Activated CD4-positive, alpha-beta T cell treated with anti-CD3 and anti-CD28 coated beads for 4 hours (primary cell): ENCODE measurements at regions not wholly inside any gene's neighbourhood (a gene's known extent, or its start where the extent isn't known, plus 50 kb on each side); places are given as distances from the start of the nearest gene placed in this dataset.
"Not testable (repeated sequence)": the region's sequence is repeated elsewhere in the genome, so short reads cannot be mapped to it uniquely, and the experiment has no call there.

Experiments used
- DNase-seq, 2 donors: peaks; one replicate each; pipeline ENCODE4 v3.0.0-alpha.2; 2020

DNA sequence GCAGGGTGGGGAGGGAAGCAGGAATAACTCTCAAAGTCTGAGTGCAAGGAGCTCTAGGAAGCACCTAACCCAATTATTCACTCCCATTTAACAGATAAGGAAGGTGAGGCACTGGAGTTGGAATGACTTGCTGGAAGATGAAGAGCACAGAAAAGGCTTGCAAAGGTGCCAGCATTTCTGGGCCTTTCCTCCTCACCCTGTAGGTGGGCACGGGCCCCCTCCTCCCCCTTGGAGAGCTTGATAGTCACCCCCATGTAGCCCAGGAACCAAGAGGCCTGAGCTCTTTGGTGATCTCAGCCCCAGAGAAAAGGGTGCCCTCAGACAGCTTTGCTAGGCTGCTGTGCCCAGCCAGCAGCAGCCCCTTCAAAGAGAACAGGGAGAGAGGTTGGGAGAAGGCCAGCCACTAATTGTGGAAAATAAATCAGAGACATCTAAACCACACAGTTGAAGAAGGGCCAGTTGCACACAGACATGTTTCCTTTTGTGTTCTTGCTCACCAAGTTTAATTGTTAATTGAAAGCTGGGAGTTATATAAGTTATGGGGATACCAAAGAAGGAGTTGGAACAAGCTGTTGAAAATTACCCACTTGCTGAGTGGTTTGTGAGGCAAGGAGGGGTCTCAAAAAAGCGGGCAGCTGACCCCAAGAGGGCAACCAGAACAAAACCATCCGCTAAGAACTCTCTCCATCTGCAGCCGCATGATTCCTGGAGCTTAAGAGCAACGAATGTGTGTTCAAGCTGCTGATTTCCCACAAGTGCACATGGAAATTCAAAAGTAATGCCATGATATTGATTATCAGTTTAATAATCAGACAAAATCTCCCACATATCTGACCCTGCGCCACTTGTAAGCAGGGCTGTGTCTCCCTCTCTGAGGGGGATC, 77.0 kb downstream of the MRPL14 start:
- no peak for DNase-seq

DNA sequence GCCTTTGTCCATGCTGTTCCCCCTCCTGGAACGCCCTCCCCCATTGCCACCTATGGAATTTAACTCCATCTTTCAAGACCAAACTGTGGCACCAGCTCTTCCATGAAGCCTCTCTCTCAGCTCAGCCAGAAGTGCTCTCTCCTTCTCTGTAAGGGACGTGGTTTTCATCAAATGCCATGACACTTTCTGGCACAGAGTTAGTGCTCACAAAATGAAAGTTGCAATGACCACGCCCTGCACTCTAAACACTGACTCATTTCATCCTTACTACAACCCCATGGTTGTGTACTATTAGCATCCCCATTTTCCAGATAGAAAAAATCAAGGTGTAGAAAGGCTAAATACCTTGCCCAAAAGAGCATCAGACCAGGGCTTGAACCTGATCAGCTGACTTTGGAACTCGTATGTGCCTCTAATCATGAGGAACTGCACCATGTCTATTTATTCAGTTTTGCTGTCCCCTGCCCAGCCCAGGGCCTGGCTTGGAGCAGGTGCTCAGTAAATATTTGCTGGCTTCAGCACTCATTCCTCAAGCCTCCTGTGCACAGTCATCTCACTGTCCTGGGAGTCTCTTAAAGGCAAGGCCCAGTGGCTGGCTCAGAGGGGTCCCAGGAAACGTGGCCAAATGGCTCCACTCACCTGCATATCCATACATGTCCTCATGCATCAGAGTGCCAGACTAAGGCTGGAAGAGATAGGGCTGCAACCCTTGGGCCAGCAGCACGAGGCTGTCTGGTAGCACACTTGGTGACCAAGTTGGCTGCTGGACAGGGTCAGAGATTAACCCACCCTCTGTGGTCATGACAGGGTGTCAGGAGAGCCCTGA, 77.9 kb downstream of the MRPL14 start:
- no peak for DNase-seq

DNA sequence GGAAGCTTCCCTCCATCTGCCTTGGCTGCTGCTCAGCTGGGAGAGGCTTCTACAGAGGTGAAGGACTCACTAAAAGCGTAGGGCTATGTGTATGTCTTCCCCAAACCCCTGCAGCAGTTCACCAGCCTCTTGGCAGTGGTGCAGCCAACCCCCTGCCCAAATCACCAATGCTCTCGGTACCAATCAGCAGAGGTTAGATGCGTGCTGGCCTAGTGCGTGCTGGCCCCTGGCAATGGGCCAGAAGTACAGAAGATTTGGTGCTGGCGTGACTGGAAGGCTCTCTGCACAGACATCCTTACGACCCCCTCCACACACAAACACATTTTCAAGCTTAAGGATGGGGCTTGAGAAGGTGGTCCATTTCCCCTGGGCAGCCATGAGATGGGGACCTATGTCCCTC, 79.0 kb downstream of the MRPL14 start:
- DNase-seq: no peak

DNA sequence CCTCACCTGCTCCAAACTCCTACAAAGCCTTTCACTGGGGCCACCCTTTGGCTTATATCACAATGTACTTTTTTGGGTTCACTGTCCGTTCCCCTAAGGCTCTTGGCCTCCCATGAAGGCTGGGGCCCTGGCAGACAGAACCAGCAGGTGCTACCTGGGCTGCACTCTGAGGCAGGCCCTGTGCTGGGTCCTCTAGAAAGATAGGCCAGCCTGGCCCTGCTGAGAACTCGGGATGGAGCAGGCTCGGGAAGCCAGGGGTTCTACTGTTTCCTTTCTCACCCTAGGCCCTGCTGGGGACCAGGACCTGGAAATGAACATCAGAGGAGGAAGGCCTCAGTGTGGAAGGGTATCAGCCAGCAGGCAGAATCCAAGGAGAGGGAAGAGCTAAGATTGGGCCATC, 79.5 kb downstream of the MRPL14 start:
- no peak for DNase-seq

DNA sequence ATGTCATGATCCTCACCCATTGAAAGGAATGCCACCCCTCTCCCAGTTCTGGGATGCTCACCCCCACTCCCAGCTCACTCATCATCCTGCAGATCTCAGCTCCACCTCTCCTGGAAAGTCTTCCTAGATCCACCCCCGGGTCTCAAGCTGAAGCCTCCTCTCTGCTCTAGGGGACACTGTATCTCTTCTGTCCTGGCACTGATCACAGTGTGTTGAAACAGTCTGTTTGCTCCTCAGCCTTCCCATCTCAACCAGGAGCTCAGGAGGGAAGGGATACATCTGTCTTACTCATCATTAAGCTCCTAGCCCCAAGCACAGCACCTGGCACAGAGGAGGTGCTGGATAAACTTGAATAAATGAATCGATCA, 80.1 kb downstream of the MRPL14 start:
- no peak for DNase-seq

DNA sequence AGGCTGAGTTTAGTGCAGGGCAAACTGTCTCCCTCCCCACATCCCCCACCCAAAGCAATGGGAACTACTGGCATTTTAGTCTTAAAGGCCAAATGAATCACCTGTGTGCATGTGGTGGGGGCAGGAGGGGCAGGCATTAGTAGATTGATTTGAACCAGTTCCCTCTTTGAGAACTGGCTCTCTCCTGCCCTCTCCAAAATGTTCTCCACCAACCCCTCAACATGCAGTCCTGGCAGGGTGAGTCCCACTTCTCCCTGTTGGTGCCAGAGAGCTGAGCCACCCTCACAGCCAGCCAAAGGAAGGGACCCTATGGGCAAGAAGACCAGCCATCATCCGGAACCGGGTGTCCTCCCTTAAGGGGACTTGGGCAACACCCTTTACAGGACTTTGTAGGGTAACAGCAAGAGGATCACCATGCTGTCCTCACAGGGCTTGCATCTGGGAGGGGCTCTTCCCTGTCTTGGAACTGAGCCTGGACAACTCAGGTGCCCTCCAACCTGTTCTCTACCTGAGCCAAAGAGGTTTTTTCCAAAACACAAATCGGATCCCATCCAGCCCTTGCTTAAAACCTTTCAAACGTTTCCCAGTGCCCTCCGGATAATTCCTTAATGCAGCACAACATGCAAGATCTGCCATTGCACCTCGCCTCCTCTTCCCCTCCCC, 80.6 kb downstream of the MRPL14 start:
- no peak for DNase-seq

DNA sequence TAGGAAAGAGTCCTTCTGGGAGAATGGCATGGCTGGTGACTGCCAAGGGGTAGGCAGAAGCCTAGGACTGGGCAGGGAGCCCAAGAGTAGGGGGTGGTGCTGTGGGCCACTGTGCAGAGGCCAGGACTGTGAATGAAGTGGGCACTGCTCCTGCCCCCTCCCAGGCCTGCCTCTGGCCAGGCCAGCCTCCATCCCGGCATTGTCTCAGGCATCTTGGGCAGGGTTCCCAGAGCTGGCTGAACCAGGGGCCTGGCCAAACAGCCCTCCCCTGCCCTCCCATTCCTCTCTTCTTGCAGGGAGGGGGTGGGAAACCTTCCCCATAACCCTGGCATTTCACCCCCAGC, 81.6 kb downstream of the MRPL14 start:
- DNase-seq: no peak

DNA sequence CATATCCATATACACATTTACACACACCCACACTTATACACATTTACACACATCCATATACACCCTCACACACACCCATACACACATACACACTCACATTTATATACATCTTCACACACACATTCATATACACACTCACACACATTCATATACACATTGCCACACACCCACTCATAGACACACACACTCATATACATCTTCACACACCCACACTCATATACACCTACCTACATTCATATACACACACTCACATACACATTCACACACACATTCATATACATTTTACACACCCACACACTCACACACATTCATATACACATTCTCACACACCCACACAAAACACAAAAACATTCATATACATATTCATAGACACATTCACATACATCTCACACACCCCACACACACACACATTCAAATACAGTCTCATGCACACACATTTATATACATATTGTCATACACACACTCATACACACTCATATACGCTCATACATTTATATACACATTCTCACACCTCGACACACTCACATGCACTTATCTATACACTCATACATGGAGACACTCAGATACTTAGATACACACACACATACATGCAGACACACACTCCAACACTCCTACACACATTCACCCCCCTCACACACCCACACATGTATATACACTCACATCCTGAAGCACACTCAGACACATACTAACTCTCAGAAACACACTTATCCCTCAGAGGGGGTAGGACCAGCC, 82.1 kb downstream of the MRPL14 start:
- DNase-seq: no peak

DNA sequence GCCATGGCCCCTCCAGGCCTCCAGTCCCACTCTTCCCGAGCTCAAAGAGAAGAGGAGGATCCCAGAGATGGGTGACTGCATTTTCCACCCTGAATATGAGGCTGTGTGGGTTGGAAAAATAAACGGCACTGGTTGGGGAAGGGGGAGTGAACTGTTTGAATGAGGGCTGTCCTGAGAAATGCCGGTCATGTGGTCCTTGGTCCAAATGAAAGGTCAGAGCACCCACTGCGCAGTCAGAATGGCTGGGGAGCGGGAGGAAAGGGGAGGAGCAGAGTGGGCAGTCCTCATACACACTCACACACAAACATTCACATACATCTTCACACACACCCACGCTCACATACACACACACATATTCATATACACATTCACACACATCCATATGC, 83.1 kb downstream of the MRPL14 start:
- no peak for DNase-seq

DNA sequence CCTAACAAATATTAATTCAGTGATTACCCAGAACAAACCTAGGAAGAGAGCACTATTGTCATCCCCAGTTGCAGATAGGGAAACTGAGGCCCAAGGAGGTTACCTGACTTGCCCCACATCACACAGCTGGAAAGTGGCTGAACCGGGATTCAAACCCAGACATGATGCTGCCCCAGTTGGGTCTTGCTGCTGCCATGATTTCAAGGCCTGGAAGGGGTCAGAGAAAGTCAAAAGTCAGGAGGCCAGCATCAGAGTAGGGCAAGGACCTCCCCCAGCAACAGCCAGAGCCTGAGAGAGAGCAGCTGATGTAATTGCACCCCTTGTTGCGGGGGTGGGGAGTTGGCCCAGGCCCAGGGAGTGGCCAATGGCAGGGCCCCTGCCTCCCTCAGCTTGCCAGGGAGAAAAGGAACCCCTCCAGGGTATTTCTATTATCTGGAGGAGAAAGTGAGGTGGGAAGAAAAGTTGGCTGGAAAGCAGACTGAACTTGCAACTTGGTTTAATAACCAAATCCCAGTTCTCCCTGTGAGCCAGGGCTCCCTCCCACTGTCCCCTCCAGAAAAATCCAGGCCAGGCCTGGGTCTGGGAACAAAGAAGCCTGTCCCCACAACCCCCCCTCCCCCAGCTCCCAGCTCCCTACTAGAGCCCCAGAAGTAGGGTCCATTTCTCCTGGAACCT, 83.6 kb downstream of the MRPL14 start:
- DNase-seq: no peak

DNA sequence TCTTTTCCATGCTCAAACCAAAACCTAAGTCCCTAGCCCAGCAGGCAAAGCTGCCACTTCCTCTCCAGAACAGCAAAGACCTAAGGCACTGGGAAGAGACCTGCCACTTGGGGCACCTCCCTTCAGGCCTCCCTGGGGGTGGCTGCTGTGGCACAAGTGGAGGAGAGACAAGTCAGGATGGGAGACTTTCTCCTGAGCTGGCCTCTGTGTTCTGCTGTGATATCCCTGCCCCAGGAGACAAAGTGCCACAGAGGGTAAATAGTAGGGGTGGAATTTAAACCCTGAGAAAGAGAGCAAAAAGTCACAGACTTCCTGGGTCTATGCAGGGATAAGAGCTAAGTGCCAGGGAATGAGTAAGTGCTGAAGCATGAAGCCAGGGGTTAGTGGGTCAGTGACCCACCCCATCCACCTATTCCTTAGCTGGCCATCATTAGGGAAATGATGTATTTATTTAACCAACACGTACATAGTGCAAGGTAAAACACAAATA, 84.2 kb downstream of the MRPL14 start:
- DNase-seq: no peak

DNA sequence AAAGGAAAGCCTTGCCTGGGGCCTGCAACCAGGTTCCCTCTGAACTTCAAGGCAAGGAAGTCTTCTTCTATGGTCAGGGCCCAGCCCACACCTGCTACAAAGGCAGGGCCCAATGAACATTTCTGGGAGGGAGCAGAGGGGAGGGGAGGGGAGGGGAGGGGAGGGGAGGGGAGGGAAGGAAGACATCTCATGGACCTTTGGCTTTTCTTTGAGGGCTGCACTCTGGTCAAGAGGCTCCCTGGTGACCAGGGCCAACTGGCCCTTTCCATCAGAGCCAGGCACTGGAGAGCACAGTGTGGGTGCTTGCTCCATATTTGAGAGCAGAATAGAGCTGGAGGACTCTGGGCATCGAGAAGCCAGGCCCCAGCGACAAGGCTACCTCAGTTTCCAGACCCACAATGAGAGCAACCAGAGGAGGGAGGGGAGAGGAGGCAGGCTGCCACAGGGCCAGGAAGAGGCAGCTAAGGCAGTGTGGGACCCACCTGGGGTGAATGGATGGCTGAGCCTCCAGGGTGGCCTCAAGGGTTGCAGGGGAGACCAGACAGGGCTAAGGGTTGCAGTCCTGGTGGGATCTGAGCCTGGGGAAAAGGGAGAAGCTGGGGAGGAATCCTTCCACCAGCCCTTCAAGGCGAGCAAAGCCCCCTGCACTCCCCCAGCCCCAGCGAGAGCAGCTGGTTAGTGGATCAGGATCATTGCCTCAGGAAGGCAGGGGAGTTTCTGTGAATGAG, 84.8 kb downstream of the MRPL14 start:
- DNase-seq: no peak

DNA sequence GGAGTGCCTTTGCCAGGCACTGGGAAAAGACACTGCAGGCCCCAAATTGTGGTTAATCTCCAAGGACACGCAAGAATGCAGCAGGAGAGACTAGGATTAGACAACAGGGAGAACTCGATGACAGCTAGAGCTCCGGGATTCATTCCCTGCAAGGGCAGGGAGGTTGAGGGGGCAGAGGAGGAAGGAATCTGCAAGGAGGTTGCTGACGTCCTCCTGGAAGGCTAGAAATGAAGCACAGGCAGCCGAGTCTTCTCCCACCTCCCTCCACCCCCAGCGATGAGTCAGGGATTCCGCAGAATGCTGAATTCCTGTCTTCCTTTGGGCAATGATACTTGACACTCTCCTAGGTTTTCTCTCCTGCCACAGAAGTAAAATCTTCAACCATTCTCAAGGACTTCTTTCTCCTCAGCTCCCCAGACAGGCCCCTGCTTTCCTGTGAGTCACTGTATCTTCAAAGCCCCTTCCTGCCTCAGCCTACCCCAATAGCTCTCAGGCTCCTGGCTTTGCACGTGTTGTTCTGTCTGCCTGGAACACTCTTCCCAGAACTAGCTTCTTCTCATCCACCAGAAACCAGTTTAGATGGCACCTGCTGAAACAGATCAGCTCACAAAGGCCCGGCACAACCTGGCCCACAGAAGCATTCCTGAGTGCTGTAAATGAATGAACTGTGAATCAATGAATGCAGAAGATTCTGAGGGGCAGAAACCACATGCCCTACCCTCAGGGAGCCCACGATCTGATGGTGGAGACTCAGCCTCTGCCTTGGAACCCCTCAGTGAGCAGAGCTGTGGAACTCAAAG, 85.6 kb downstream of the MRPL14 start:
- DNase-seq: no peak

DNA sequence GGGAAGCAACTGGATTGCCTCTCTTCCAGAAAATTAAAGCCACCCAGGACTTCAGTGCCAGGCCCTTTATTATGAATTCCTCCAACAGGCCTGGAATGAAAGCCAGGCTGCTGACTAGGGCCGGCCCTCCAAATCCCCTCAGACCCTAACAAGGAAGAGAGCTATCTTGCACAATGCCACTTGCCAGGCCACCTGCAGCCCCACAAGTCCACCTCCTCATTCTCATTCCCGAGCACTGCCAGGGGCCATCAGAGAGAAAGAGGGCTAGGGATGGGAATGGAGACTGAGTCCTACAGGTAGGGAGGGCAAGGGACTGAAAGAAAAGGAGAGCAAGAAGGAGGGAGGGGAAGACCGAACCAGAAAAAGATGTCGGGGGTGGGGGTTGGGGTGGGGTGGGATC, 86.5 kb downstream of the MRPL14 start:
- no peak for DNase-seq

DNA sequence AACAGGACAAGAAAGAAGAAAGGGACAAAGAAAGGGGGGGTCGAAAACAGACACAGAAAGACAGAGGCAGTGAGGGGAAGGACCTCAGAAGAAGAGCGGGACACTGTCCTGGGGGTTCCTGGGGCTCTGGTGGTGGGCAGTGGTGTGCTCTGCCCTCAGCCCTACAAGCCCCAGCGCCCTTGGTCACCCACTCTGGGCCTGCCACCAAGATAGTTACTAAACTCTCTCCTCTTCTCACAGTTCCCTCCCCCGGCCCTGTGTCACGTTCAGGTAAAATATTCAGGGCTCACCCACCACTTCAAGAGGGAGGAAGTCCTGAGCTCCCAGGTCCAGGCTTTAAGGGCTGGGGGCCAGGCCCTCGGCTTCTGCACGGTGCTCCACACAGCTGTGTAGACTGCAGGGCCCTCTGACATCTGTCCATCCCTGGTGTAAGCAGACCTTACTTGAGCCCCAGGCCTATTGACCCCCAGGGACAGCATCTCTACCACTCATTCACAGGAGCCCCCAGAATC, 87.4 kb downstream of the MRPL14 start:
- DNase-seq: no peak

DNA sequence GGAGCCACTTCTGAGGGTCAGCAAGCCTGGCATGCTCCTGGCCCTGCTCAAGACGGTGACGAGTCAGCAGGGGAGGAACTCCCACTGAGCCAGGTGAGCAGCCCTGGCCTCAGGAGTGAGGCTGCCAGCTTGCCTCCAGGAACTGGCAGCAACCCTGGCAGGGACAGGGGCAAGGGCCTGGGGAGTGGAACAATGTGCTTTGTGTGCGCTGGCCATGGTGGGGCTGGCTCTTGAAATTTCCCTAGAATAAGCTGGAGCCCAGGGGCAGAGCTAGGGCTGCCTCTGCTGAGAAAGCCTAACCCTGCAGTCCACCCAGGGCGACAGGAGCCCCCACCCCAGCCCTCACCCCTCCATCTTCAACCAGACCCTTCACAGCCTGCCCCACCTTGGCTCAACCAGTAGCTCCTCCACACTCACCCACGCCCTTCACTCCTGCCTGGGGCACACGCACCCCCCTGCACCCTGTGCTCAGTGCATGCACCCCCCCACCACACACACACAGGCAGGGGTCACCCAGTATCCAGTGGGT, 88.0 kb downstream of the MRPL14 start:
- DNase-seq: no peak

DNA sequence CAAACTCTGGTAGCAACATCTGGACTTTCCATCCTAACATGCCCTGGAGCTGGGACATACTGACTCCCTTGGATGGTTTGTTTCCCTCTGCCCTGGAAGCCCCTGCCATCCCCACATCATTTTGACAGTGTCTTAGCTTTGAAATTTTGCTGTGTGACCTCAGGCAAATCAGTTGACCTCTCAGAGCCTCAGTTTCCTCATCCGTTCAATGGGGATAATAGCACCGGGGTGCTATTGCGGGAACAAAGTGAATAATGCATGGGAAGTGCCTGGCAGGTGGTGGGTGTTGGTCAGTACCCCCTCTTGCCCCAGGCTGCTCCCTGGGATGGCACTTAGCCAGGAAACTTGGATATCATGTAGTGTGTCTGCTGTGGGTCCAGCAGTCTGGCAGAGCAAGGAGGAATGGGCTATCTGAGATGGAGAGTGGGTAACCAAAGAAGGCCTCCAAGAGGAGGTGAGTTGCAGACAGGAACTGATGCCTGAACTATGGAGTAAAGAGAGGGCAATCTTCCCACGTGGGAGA, 88.6 kb downstream of the MRPL14 start:
- DNase-seq: no peak

DNA sequence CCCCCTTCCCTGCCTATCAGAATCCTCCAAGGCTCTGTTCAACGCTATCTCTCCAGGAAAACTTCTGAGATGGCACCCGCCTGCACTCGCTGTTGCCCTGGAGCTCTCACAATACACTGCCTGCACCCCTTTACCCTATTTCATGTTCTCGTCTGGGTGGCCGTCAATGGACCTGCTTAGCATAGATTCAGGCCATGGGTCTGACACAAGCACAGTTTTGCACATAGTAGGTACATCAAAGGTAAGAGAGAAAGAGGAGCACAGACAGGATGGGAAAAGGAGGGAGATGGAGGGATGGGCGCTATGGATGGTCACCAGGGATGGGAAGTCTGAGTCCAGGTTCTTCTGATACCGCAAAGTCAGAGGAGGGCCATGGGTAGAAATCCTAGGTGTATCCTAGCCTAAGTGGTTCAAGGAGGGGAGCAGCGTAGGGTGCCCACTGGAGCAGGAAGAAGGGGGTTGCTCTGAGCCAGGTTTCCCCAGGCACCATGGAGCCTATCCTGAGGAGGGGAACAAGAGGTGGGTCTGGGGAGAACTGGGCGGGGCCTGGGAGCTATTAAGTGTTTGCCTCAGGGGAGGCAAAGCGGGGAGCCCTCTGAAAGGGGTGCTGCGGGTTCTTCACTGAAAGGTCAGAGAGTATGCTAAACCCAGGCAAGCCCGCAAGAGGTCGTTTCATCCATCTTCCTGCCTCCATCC, 89.3 kb downstream of the MRPL14 start:
- DNase-seq: no peak

DNA sequence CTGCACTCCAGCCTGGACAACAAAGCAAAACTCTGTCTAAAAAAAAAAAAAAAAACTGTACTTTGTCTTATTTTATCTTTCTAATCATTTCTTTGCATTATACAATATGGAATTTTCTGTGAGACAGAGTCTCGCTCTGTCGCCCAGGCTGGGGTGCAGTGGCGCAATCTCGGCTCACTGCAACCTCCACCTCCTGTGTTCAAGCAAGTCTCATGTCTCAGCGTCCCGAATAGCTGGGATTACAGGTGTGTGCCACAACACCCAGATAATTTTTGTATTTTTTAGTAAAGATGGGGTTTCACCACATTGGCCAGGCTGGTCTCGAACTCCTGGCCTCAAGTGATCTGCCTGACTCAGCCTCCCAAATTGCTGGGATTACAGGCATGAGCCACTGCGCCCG, 90.0 kb downstream of the MRPL14 start:
- not testable (repeated sequence) for DNase-seq
